HepG2 (cell line): ENCODE measurements at regions not wholly inside any gene's neighbourhood (a gene's known extent, or its start where the extent isn't known, plus 50 kb on each side); places are given as distances from the start of the nearest gene placed in this dataset.

ENCODE experiments used
- AFF4 ChIP-seq: sonication (generic); formaldehyde crosslinking; IDR thresholded peaks from 2 replicates; pipeline ENCODE4 v1.4.0; 2020; ENCODE audit warnings: missing genetic modification reagents
- ESRRA ChIP-seq: sonication (generic); formaldehyde crosslinking; IDR thresholded peaks from 2 replicates; pipeline ENCODE4 v1.5.1; 2020; ENCODE audit warnings: mild to moderate bottlenecking, low read depth, missing genetic modification reagents
- FOXK2 ChIP-seq: fragments of 450-650 bp; IDR thresholded peaks from 2 replicates; pipeline ENCODE4 v1.6.1; 2016
- NFRKB ChIP-seq: fragments of 450-650 bp; IDR thresholded peaks from 2 replicates; pipeline ENCODE4 v1.6.1; 2017
- SP1 ChIP-seq, 2 experiments: fragments of 450-650 bp in 1 of 2; sonication (generic) in 1 of 2; formaldehyde crosslinking in 1 of 2; IDR thresholded peaks; 2 replicates each; pipeline versions ENCODE4 v1.4.0 to v1.6.1; 2016 to 2020; ENCODE audit warnings: missing genetic modification reagents in 1 of 2
- ZNF251 ChIP-seq: sonication (generic); formaldehyde crosslinking; IDR thresholded peaks from 2 replicates; pipeline ENCODE4 v1.9.0; 2021; ENCODE audit warnings: mild to moderate bottlenecking, missing genetic modification reagents
- ZNF629 ChIP-seq: sonication (generic); formaldehyde crosslinking; conservative IDR thresholded peaks from 2 replicates; pipeline ENCODE4 v1.5.0; 2020; ENCODE audit warnings: missing genetic modification reagents

- TF ChIP-seq ZNF629 (CRISPR knock-in tag) (no peak), ZNF251 (no peak), FOXK2 (no peak), SP1 (IDR thresholded peaks at IDR 0.05) (no peak), SP1 (CRISPR knock-in tag; IDR thresholded peaks at IDR 0.05) (no peak), AFF4 (CRISPR knock-in tag) (no peak), ESRRA (no peak), NFRKB (no peak)
These were observed 171.4 kb downstream of the BMP7 start for GRCh38 chr20:57094991-57095390.
